IMR-90 (cell line): ENCODE measurements at regions not wholly inside any gene's neighbourhood (a gene's known extent, or its start where the extent isn't known, plus 50 kb on each side); places are given as distances from the start of the nearest gene placed in this dataset.

Experiments used
- ATAC-seq: fragments of 200-7000 bp; cut with Tn5 transposase; 2 replicates; pipeline ENCODE4 v1.9.1; 2020; ENCODE audit warnings: low read depth, mild to moderate bottlenecking, moderate library complexity
- BruUV-seq: library from RNA; stranded (reverse); fragments of 400-500 nt; replicated peaks from 2 replicates; lab custom pipeline; 2021; lab: Mats Ljungman, UMichigan
- CTCF ChIA-PET: fragments of 300-600 bp; formaldehyde crosslinking; extraction: SDS; loops from one replicate; lab custom pipeline; 2021; ENCODE audit warnings: antibody characterized with exemption; lab: Yijun Ruan, JAX
- POLR2A ChIA-PET: fragments of 300-600 bp; sonication (Branson Sonifier 250); formaldehyde crosslinking; loops from one replicate; lab custom pipeline; 2022; ENCODE audit warnings: antibody characterized with exemption; ENCODE audit not compliant: unreplicated experiment; lab: Charles Lee
- DNase-seq: peaks from one replicate; pipeline ENCODE4 v3.0.0; 2013
- H2AFZ ChIP-seq: replicated peaks from 2 replicates; pipeline ENCODE3; 2013; ENCODE audit warnings: low read length, mild to moderate bottlenecking; ENCODE audit not compliant: poor library complexity
- H2AK5ac ChIP-seq: 2 replicates; pipeline ENCODE4 v1.6.1; 2013; ENCODE audit warnings: low read depth, low read length, inconsistent platforms
- H2AK9ac ChIP-seq: replicated peaks from 2 replicates; pipeline ENCODE3; 2013; ENCODE audit warnings: mild to moderate bottlenecking, low read depth, low read length, moderate library complexity; ENCODE audit not compliant: poor library complexity
- H2BK120ac ChIP-seq: 2 replicates; pipeline ENCODE4 v1.6.1; 2013; ENCODE audit warnings: low read depth, low read length, inconsistent platforms
- H2BK15ac ChIP-seq: 3 replicates; pipeline ENCODE4 v1.6.1; 2013; ENCODE audit warnings: low read depth, low read length, inconsistent platforms
- H2BK20ac ChIP-seq: 2 replicates; pipeline ENCODE4 v1.6.1; 2013; ENCODE audit warnings: low read depth, mild to moderate bottlenecking, inconsistent platforms, low read length, moderate library complexity
- H2BK5ac ChIP-seq: 2 replicates; pipeline ENCODE4 v1.6.1; 2013; ENCODE audit warnings: mild to moderate bottlenecking, low read depth, low read length, inconsistent platforms; ENCODE audit not compliant: poor library complexity, severe bottlenecking
- H3K14ac ChIP-seq: replicated peaks from 2 replicates; pipeline ENCODE4 v1.6.1; 2013; ENCODE audit warnings: low read depth, low read length, inconsistent platforms
- H3K18ac ChIP-seq: 2 replicates; pipeline ENCODE4 v1.6.1; 2013; ENCODE audit warnings: low read depth, low read length, control low read depth
- H3K23ac ChIP-seq: 2 replicates; pipeline ENCODE4 v1.6.1; 2013; ENCODE audit warnings: low read depth, low read length, inconsistent platforms
- H3K27ac ChIP-seq: 2 replicates; pipeline ENCODE4 v1.5.1; 2013; ENCODE audit warnings: mild to moderate bottlenecking, control low read depth, low read length; ENCODE audit not compliant: insufficient read depth
- H3K27me3 ChIP-seq: 2 replicates; pipeline ENCODE4 v1.6.1; 2013; ENCODE audit warnings: low read length; ENCODE audit not compliant: control insufficient read depth, insufficient read depth
- H3K36me3 ChIP-seq: 2 replicates; pipeline ENCODE4 v1.6.1; 2013; ENCODE audit warnings: low read length, mixed read lengths; ENCODE audit not compliant: control insufficient read depth, insufficient read depth
- H3K4ac ChIP-seq: 2 replicates; pipeline ENCODE4 v1.6.1; 2013; ENCODE audit warnings: low read depth, low read length, inconsistent platforms
- H3K4me1 ChIP-seq: 2 replicates; pipeline ENCODE4 v1.6.1; 2013; ENCODE audit warnings: low read length, mixed read lengths; ENCODE audit not compliant: control insufficient read depth, insufficient read depth
- H3K4me2 ChIP-seq: 2 replicates; pipeline ENCODE4 v1.6.1; 2013; ENCODE audit warnings: low read depth, mild to moderate bottlenecking, control low read depth, low read length, moderate library complexity
- H3K4me3 ChIP-seq: 2 replicates; pipeline ENCODE4 v1.5.1; 2013; ENCODE audit warnings: low read depth, mild to moderate bottlenecking, control low read depth, low read length, moderate library complexity; ENCODE audit not compliant: insufficient read depth
- H3K56ac ChIP-seq: 2 replicates; pipeline ENCODE4 v1.6.1; 2013; ENCODE audit warnings: low read length, inconsistent platforms; ENCODE audit not compliant: insufficient read depth; ENCODE audit errors: extremely low read depth
- H3K79me1 ChIP-seq, 2 experiments: 2 replicates each; pipeline ENCODE4 v1.6.1; 2013; ENCODE audit warnings: low read length in 2 of 2, inconsistent platforms in 1 of 2, low read depth in 1 of 2
- H3K9ac ChIP-seq: 2 replicates; pipeline ENCODE4 v1.6.1; 2013; ENCODE audit warnings: low read depth, low read length, control low read depth
- H3K9me1 ChIP-seq: 2 replicates; pipeline ENCODE4 v1.6.1; 2013; ENCODE audit warnings: low read length, inconsistent platforms; ENCODE audit not compliant: insufficient read depth
- H3K9me3 ChIP-seq: 2 replicates; pipeline ENCODE4 v1.6.1; 2013; ENCODE audit warnings: low read length; ENCODE audit not compliant: control insufficient read depth, insufficient read depth
- H4K20me1 ChIP-seq: 2 replicates; pipeline ENCODE4 v1.6.1; 2013; ENCODE audit warnings: low read length, inconsistent platforms; ENCODE audit not compliant: insufficient read depth
- H4K5ac ChIP-seq: 2 replicates; pipeline ENCODE4 v1.6.1; 2013; ENCODE audit warnings: mild to moderate bottlenecking, low read depth, low read length, control low read depth
- H4K8ac ChIP-seq, 2 experiments: 2 replicates each; pipeline ENCODE4 v1.6.1; 2013; ENCODE audit warnings: low read depth in 2 of 2, low read length in 2 of 2, control low read depth in 1 of 2, inconsistent platforms in 1 of 2
- H4K91ac ChIP-seq: 2 replicates; pipeline ENCODE4 v1.6.1; 2013; ENCODE audit warnings: low read depth, low read length, inconsistent platforms; ENCODE audit not compliant: insufficient read depth
- BHLHE40 ChIP-seq: fragments of 150-350 bp; IDR thresholded peaks from 2 replicates; pipeline ENCODE4 v1.6.1; 2016; ENCODE audit warnings: mild to moderate bottlenecking, low read depth, low read length
- CHD1 ChIP-seq: IDR thresholded peaks from 2 replicates; pipeline ENCODE4 v1.6.1; 2012; ENCODE audit warnings: low read depth, low read length, improper control_type of control experiment
- CTCF ChIP-seq: conservative IDR thresholded peaks from 2 replicates; pipeline ENCODE4 v1.5.1; 2012; ENCODE audit warnings: mild to moderate bottlenecking, low read depth, low read length, improper control_type of control experiment
- NFE2L2 ChIP-seq: fragments of 150-350 bp; IDR thresholded peaks from 2 replicates; pipeline ENCODE4 v1.6.1; 2016; ENCODE audit warnings: low read depth, mild to moderate bottlenecking, low read length
- POLR2A ChIP-seq: IDR thresholded peaks from 2 replicates; pipeline ENCODE4 v1.6.1; 2012; ENCODE audit warnings: mild to moderate bottlenecking, low read depth, low read length
- RAD21 ChIP-seq: IDR thresholded peaks from 2 replicates; pipeline ENCODE4 v1.6.1; 2012; ENCODE audit warnings: low read length, improper control_type of control experiment
- RCOR1 ChIP-seq: IDR thresholded peaks from 2 replicates; pipeline ENCODE4 v1.6.1; 2012; ENCODE audit warnings: mild to moderate bottlenecking, low read length, improper control_type of control experiment; ENCODE audit not compliant: insufficient replicate concordance
- SMC3 ChIP-seq: fragments of 150-350 bp; IDR thresholded peaks from 2 replicates; pipeline ENCODE4 v1.6.1; 2016; ENCODE audit warnings: low read depth, mild to moderate bottlenecking, antibody characterized with exemption, low read length, moderate library complexity
- USF2 ChIP-seq: fragments of 150-350 bp; IDR thresholded peaks from 2 replicates; pipeline ENCODE4 v1.6.1; 2017; ENCODE audit warnings: mild to moderate bottlenecking, antibody characterized with exemption, low read length, low read depth
- WGBS, 2 experiments: methylation state at CpG; one replicate each; pipeline versions ENCODE4 v1.1.5 to v1.1.7; 2013; ENCODE audit warnings: missing lambda C conversion rate in 2 of 2; ENCODE audit not compliant: insufficient read length in 1 of 2; ENCODE audit errors: extremely low coverage in 2 of 2; 5-methylcytosine and 5-hydroxymethylcytosine counted together
- dilution Hi-C: fragments of 300-500 bp; cut with HindIII; formaldehyde crosslinking; loops from one replicate; pipeline ENCODE4 v1.14.3; 2018; ENCODE audit warnings: low sequenced_read_pairs; ENCODE audit not compliant: unreplicated experiment
- in situ Hi-C: fragments of 300-500 bp; cut with MboI; formaldehyde crosslinking; loops from 3 replicates; pipeline ENCODE4 v1.14.3; 2019; ENCODE audit warnings: low sequenced_read_pairs, inconsistent platforms, mixed read lengths
- intact Hi-C: fragments of 100-400 bp; cut with micrococcal nuclease; formaldehyde crosslinking; loops from 2 replicates; pipeline ENCODE4 v1.10.0; 2022

GRCh38 chr14:83255727-83256090 lies 1722.1 kb upstream of the SEL1L start:
- H3K27me3 ChIP-seq, result no peaks in the 10 kb centered on the region
- H3K9me3 ChIP-seq, result no peaks in the 10 kb centered on the region
- no peak overlapping the region for H2BK20ac ChIP-seq
- POLR2A ChIA-PET, result no interaction called here
- no peak overlapping the region for H2AFZ ChIP-seq
- no peak overlapping the region for H3K18ac ChIP-seq
- WGBS, 2 experiments, result no CpG with 5 or more reads among the region's 1 CpG
- no peak for TF ChIP-seq NFE2L2
- no peak for TF ChIP-seq USF2
- no peak for TF ChIP-seq BHLHE40
- TF ChIP-seq CTCF, result no peak
- TF ChIP-seq RAD21, result no peak
- TF ChIP-seq SMC3, result no peak
- TF ChIP-seq RCOR1, result no peak
- TF ChIP-seq POLR2A, result no peak
- no peak for TF ChIP-seq CHD1
- no peaks in the 10 kb centered on the region for H3K4me1 ChIP-seq
- no TSS peak for BruUV-seq
- H2AK9ac ChIP-seq, result no peak overlapping the region
- no peak overlapping the region for H3K56ac ChIP-seq
- H2BK120ac ChIP-seq, result no peak overlapping the region
- H3K9me1 ChIP-seq, result no peaks in the 10 kb centered on the region
- H3K27ac ChIP-seq, result no peak overlapping the region
- H3K9ac ChIP-seq, result no peak overlapping the region
- dilution Hi-C loops (no loop called here), in situ Hi-C loops (no loop called here), intact Hi-C loops (no loop called here)
- H3K14ac ChIP-seq, result no peak overlapping the region
- DNase-seq (no peak), ATAC-seq (no peak)
- no peaks in the 10 kb centered on the region for H4K20me1 ChIP-seq
- no peak overlapping the region for H3K4me3 ChIP-seq
- CTCF ChIA-PET, result no interaction called here
- H3K23ac ChIP-seq, result no peak overlapping the region
- H4K8ac ChIP-seq, result no peak overlapping the region
- no peaks in the 10 kb centered on the region for H3K36me3 ChIP-seq
- no peaks in the 10 kb centered on the region for H3K79me1 ChIP-seq
- no peak overlapping the region for H3K4ac ChIP-seq
- no peak overlapping the region for H2AK5ac ChIP-seq
- no peak overlapping the region for H3K4me2 ChIP-seq
- H2BK5ac ChIP-seq, result no peak overlapping the region
- no peak overlapping the region for H4K5ac ChIP-seq
- H2BK15ac ChIP-seq, result no peak overlapping the region
- H4K91ac ChIP-seq, result no peak overlapping the region
